Psoas muscle (tissue), 7 donors: ENCODE measurements at regions not wholly inside any gene's neighbourhood (a gene's known extent, or its start where the extent isn't known, plus 50 kb on each side); places are given as distances from the start of the nearest gene placed in this dataset.

Experiments used
- ATAC-seq, 4 donors: fragments of 200-7000 bp; cut with Tn5 transposase; one replicate each; pipeline ENCODE4 v1.9.1; 2020; ENCODE audit warnings: moderate library complexity in 3 of 4, mild to moderate bottlenecking in 2 of 4
- DNase-seq, 2 donors: peaks; one replicate each; pipeline ENCODE4 v3.0.0-alpha.2; 2020
- H3K27ac ChIP-seq: fragments of 200-600 bp; one replicate; pipeline ENCODE4 v1.8.0; 2022
- H3K27me3 ChIP-seq, 3 donors: fragments of 200-600 bp in 1 of 3; one replicate each; pipeline versions ENCODE4 v1.6.1 to v1.8.0; 2013 to 2022; ENCODE audit warnings: low read length in 2 of 3, mild to moderate bottlenecking in 2 of 3, moderate library complexity in 1 of 3; ENCODE audit not compliant: insufficient read depth in 3 of 3
- H3K36me3 ChIP-seq, 2 donors: fragments of 200-600 bp in 1 of 2; one replicate each; pipeline versions ENCODE4 v1.6.1 to v1.8.0; 2013 to 2022; ENCODE audit warnings: low read depth in 1 of 2, mild to moderate bottlenecking in 1 of 2, moderate library complexity in 1 of 2; ENCODE audit not compliant: insufficient read depth in 1 of 2
- H3K4me1 ChIP-seq: fragments of 200-600 bp; one replicate; pipeline ENCODE4 v1.8.0; 2022
- H3K4me3 ChIP-seq: fragments of 200-600 bp; one replicate; pipeline ENCODE4 v1.8.0; 2022; ENCODE audit warnings: mild to moderate bottlenecking
- H3K9me3 ChIP-seq: fragments of 200-600 bp; one replicate; pipeline ENCODE4 v1.8.0; 2022
- WGBS, 3 donors: extraction: QIAGEN DNeasy Blood & Tissue Kit; methylation state at CpG; one replicate each; pipeline versions ENCODE4 v1.1.6 to v1.1.7; 2013; 5-methylcytosine and 5-hydroxymethylcytosine counted together
- intact Hi-C, 2 donors: fragments of 100-400 bp; cut with DNase I; formaldehyde crosslinking; loops; one replicate each; pipeline versions ENCODE4 v1.11.0 to v1.14.2; 2022
- TF ChIP-seq, protein P1 (sequence below): fragments of 200-600 bp; IDR thresholded peaks from one replicate; pipeline ENCODE4 v1.8.0; 2022; ENCODE audit warnings: antibody characterized with exemption
- donor health status: healthy with polysubstance abuse.
- donor health status: DM: no; HTN: no; CAD: no; lungs with moderate emphysema.
- donor health status: Bipolar disorder and iron deficiency.
- donor health status: healthy.
- donor health status: DM: yes; HTN: yes; CAD: no.
- donor health status: DM: no; HTN: no; CAD: no.
- donor health status: DM: yes; HTN: yes; CAD: no.

DNA sequence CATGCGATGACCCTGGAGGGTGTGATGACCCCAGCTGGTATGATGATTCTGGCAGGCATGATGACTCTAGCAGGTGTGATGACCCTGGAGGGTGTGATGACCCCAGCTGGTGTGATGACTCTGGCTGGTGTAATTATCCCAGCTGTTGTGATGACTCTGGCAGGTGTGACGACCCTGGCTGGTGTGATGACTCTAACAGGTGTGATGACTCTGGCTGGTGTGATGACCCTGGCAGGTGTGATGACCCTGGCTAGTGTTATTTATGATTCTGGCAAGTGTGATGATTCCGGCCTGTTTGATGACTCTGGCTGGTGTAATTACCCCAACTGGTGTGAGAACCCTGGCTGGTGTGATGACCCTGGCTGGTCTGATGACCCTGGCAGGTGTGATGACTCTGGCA is 427.2 kb downstream of the QKI start:
- Histone ChIP-seq H3K9me3 (no peaks in the 10 kb centered on the region), H3K4me3 (no peak overlapping the region), H3K4me1 (peaks cover 25% of the 10 kb centered on the region), H3K36me3 (no peaks in the 10 kb centered on the region), H3K27ac (no peak overlapping the region), H3K27me3 (no peaks in the 10 kb centered on the region)
- WGBS, 3 donors: 84 to 86% (median 85%) methylated on average over 3 of the region's 3 CpGs
- intact Hi-C loops: no loop called here
- DNase-seq (no peak), ATAC-seq (no peak)
- TF ChIP-seq, protein P1, sequence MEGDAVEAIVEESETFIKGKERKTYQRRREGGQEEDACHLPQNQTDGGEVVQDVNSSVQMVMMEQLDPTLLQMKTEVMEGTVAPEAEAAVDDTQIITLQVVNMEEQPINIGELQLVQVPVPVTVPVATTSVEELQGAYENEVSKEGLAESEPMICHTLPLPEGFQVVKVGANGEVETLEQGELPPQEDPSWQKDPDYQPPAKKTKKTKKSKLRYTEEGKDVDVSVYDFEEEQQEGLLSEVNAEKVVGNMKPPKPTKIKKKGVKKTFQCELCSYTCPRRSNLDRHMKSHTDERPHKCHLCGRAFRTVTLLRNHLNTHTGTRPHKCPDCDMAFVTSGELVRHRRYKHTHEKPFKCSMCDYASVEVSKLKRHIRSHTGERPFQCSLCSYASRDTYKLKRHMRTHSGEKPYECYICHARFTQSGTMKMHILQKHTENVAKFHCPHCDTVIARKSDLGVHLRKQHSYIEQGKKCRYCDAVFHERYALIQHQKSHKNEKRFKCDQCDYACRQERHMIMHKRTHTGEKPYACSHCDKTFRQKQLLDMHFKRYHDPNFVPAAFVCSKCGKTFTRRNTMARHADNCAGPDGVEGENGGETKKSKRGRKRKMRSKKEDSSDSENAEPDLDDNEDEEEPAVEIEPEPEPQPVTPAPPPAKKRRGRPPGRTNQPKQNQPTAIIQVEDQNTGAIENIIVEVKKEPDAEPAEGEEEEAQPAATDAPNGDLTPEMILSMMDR: no peak

DNA sequence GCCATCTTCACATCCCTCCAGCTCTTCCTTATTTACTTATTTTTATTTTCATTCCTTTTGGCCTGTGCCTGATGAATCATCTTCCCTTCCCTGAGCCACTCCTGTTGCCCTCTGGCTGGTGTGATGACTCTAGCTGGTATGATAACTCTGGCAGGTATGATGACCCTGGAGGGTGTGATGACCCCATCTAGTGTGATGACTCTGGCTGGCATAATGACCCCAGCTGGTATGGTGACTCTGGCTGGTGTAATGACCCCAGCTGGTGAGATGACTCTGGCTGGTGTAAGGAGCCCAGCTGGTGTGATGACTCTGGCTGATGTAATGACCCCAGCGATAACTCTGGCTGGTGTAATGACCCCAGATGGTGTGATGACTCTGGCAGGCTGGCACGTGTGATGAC is 426.8 kb downstream of the QKI start:
- TF ChIP-seq, protein P1: no peak
- intact Hi-C loops: no loop called here

DNA sequence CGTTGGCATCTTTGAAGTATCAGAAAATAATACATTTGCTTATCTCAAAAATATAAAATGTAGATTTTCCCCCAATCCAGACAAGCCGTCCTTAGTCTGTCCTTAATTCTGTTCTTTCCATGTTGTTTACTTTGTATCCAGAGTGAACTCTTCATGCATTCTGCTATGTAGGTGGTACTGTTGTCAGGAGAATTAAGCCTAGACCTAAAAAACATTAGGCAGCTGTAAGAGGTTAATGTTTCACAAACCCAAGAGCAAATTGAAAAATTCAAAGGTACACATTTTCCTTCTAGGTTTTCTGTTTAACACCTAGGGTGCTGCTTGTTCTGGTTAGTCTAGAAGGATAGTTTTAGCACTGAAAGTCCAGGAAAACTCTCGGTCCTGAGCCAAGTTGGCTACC is 426.4 kb downstream of the QKI start:
- 81 to 94% (median 89%) methylated on average over 3 of the region's 3 CpGs for WGBS, 3 donors
- Histone ChIP-seq H3K27ac (no peak overlapping the region), H3K36me3 (no peaks in the 10 kb centered on the region), H3K4me3 (no peak overlapping the region), H3K27me3 (no peaks in the 10 kb centered on the region), H3K9me3 (no peaks in the 10 kb centered on the region), H3K4me1 (peaks cover 25% of the 10 kb centered on the region)
- no peak for DNase-seq
- TF ChIP-seq, protein P1: no peak
- intact Hi-C loops: no loop called here
- ATAC-seq: no peak

More for the DNA sequence above, 426.8 kb downstream of the QKI start:
- Histone ChIP-seq H3K4me1 (peaks cover 25% of the 10 kb centered on the region), H3K36me3 (no peaks in the 10 kb centered on the region), H3K27ac (no peak overlapping the region), H3K9me3 (no peaks in the 10 kb centered on the region), H3K27me3 (no peaks in the 10 kb centered on the region), H3K4me3 (no peak overlapping the region)
- ATAC-seq: no peak
- no peak for DNase-seq
- 40 to 71% (median 41%) methylated on average over 2 of the region's 2 CpGs for WGBS, 3 donors

DNA sequence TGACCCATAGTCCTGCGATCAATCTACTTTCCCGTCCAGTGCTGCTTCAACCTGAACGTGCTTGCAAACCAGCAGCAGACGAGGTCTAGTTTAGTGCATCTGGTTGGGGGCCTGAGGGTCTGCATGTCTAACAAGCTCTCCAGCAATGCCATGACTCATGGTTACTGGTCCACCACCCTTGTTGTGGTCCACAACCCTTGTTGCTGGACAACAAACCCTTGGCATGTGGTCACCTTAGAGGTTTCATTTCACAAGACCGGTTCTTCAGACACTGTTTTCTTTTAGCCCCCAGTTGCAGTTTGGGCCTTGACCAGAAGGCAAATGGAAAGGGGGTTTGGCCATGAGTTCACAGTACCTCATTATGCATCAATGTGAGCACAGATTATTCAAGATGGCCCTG is 424.8 kb downstream of the QKI start:
- 90 to 93% (median 92%) methylated on average over 5 of the region's 5 CpGs for whole genome bisulfite sequencing, 3 donors
- H3K27me3 ChIP-seq: no peaks in the 10 kb centered on the region
- H3K27ac ChIP-seq: no peak overlapping the region
- H3K9me3 ChIP-seq: no peaks in the 10 kb centered on the region
- intact Hi-C loops: no loop called here
- ATAC-seq: no peak
- no peaks in the 10 kb centered on the region for H3K36me3 ChIP-seq
- TF ChIP-seq, protein P1: no peak
- no peak for DNase-seq
- H3K4me1 ChIP-seq: peaks cover 25% of the 10 kb centered on the region
- no peak overlapping the region for H3K4me3 ChIP-seq

DNA sequence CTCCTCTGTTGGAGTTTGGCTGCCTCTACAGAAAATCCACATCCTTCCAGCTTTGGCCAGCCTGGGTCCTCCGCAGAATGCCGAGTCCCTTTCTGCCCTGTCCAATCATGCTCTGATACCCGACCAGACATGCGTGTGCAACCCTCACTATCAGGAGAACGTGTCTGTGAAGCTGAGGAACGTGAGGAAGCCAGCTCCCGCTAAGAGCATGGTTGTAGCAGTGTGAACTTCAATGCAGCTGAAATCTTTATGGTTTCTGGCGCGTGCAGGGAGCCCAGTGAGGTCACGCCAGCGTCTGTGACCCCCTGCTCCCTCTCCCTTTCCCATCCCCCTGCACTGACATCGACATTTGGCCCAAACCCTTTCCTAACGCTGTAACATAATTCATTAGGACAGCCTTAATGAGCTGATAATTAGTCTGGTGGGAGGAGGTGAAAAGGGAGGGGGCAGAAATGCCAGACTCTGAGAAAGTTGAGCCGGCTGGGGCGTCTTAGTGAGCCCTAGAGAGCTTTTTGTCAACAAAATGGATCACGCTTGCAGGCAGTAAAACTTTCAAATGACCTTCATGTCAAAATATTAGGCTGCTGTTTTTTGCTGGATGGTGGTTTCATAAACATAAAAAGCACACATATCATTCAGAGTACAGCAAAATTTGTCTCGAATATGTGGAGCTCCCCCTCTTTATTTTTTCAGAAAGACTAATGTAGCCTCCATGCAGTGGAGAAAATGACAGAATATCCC is 423.3 kb downstream of the QKI start:
- peak overlapping the region; percentile 59 for H3K4me3 ChIP-seq
- WGBS, 3 donors: 18 to 24% (median 23%) methylated on average over 17 of the region's 17 CpGs
- peaks cover 17% of the 10 kb centered on the region for H3K4me1 ChIP-seq
- intact Hi-C loops: no loop called here
- DNase-seq: peak in 1 of 2 donors; percentile 48
- ATAC-seq: peak; percentile 56 to 83 (median 67)
- TF ChIP-seq, protein P1: no peak
- no peaks in the 10 kb centered on the region for H3K9me3 ChIP-seq
- H3K27me3 ChIP-seq: no peaks in the 10 kb centered on the region
- peak overlapping the region; percentile 53 for H3K27ac ChIP-seq
- no peaks in the 10 kb centered on the region for H3K36me3 ChIP-seq
